HepG2 (cell line): ENCODE measurements at regions not wholly inside any gene's neighbourhood (a gene's known extent, or its start where the extent isn't known, plus 50 kb on each side); places are given as distances from the start of the nearest gene placed in this dataset.

Experiments
- JUN ChIP-seq: sonication (generic); formaldehyde crosslinking; IDR thresholded peaks from 2 replicates; pipeline ENCODE4 v1.4.0; 2020; ENCODE audit warnings: mild to moderate bottlenecking, missing genetic modification reagents
- PHB2 ChIP-seq: fragments of 450-650 bp; IDR thresholded peaks from 2 replicates; pipeline ENCODE4 v1.6.1; 2018; ENCODE audit not compliant: partially characterized antibody
- RFXANK ChIP-seq: IDR thresholded peaks from 2 replicates; pipeline ENCODE4 v1.6.1; 2016

- TF ChIP-seq JUN (CRISPR knock-in tag) (no peak), PHB2 (no peak), RFXANK (CRISPR knock-in tag) (no peak)
These were observed 84.0 kb downstream of the LPAR4 start for GRCh38 chrX:78831523-78831922.
